CD1c-positive myeloid dendritic cell (primary cell): ENCODE measurements at regions not wholly inside any gene's neighbourhood (a gene's known extent, or its start where the extent isn't known, plus 50 kb on each side); places are given as distances from the start of the nearest gene placed in this dataset.
"Not testable (repeated sequence)": the region's sequence is repeated elsewhere in the genome, so short reads cannot be mapped to it uniquely, and the experiment has no call there.

Experiments
- DNase-seq: peaks from one replicate; pipeline ENCODE4 v3.0.0-alpha.2; 2016; ENCODE audit errors: extremely low spot score

DNA sequence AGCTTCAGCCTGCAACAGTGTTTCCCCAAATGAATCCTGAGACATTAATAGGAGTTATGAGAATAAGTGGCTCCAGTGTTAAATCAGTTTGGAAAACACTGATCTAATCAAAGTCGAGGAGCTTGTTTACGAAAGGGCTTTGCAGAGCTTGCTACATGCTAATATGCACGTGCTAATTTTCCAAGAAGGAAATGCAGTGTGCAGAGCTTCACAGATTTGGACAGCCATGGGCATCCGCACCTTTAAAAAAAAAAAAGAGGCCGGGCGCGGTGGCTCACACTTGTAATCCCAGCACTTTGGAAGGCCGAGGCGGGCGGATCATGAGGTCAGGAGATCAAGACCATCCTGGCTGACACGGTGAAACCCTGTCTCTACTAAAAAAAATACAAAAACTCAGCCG lies 79.7 kb upstream of the LMO2 start:
- DNase-seq, result not testable (repeated sequence)

GRCh38 chr11:33970984-33971466 lies 79.1 kb upstream of the LMO2 start:
- DNase-seq, result peak; percentile 72

GRCh38 chr11:33967451-33967850 lies 75.6 kb upstream of the LMO2 start:
- no peak for DNase-seq

GRCh38 chr11:33965032-33965431 lies 73.2 kb upstream of the LMO2 start:
- DNase-seq, result no peak

DNA sequence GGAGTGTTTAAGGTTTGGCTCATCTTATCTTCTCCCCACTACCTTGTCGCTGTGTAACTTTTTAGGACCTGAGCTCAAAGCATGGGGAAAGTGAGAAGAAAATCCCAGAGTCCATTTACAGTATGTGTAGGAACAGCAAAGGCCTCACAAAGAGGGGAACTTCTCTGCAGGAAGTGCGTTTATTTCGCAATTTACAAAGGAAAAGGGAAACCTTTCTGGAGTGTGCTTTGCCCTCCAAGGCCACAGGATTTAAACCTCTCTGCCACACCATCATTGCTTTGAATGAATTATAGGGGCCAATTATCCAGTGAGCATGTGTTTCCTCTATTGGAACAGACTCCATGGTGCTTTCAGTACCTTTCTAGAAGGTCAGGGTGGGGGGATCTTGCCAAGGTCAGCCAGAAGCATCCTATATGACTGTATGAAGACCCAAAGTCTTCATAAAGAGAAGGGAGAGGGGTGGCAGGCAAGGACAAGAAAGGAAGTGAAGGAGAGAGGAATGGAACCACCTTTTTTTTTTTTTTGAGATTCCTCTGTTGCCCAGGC lies 68.1 kb upstream of the LMO2 start:
- DNase-seq, result peak; percentile 71

GRCh38 chr11:33957304-33957917 lies 65.5 kb upstream of the LMO2 start:
- no peak for DNase-seq

DNA sequence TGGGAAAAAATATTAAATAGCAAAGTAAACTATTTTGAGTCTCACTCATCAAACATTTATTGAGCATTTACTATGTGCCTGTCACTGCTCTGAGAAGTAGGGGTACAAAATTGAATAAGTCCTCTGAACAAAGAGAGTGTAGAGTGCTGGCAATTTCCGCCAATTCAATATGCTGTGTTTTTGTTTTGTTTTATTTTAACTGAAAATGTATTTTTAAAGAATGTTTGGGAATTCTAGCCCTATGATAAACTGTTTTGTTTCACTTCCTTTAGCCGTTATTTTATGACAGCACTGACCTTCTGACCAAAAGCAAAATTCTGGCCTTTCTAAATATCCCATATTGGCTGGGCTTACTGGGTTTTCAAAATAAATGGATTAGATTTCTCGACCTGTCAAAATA lies 64.7 kb upstream of the LMO2 start:
- DNase-seq, result no peak

GRCh38 chr11:33953289-33953688 lies 61.4 kb upstream of the LMO2 start:
- DNase-seq, result no peak

DNA sequence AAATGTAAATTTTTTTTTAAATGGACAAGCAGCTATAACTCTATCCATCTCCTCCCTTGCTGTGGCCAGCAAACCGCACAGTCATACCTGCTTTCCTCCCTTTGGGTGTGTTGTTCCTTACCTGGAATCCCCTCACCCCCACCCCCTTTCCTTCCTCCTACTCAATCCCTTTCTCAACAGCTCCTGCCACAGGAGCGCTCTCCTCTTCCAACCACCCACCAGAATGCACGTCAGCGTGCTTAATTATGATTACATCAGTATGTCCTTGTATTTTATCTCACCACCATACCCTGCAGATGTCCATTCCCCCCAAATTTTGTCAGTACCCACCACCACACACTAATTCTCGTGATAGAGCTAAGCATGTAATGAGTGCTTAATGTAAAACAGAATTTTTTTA lies 60.9 kb upstream of the LMO2 start:
- DNase-seq, result no peak

DNA sequence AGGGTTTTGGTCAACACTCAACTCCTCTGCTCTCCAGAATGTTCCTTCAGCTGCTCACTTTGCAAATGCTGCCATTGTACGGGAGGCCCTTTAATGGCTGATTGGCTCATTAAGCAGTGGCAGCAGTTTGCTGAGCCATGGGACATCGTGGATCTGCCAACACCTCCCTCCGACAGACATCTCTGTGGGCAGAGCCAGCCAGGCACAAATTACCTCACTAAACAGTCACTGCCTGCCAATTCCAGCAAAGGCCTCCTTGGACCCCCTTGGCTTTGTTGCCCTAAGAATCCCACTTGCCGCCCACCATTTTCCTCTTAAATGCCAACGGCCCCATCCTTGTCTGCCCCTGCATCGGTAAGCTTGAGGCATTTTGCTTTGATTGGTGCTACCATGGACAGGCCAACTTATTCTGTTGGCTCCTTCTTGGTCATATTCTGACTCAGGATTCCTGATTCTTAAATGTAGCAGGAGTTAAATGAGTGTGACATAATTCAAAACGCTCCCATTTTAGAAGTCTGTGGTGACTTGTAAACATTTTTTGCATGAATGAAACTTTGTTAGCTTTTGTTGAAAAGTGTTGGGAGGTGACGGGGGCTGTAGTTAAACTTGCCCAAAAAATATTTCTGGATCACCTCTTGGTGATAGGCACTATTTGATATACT lies 57.5 kb upstream of the LMO2 start:
- no peak for DNase-seq

GRCh38 chr11:33948494-33948893 lies 56.6 kb upstream of the LMO2 start:
- DNase-seq, result no peak

DNA sequence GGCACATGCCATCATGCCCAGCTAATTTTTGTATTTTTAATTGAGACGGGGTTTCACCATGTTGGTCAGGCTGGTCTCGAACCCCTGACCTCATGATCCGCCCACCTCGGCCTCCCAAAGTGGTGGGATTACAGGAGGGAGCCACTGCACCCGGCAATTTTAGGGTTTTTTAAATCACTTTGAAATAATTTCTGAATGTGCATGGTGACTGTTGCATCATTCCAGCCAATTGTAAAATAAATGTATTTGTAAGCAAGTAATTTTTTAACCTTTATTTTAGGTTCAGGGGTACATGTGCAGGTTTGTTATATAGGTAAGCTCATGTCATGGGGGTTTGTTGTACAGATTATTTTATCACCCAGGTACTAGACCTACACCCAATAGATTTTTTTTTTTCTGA lies 56.0 kb upstream of the LMO2 start:
- DNase-seq, result not testable (repeated sequence)

- DNase-seq, result no peak
These were observed 55.1 kb upstream of the LMO2 start for GRCh38 chr11:33946930-33947329.

GRCh38 chr11:33945481-33946268 lies 53.8 kb upstream of the LMO2 start:
- no peak for DNase-seq

DNA sequence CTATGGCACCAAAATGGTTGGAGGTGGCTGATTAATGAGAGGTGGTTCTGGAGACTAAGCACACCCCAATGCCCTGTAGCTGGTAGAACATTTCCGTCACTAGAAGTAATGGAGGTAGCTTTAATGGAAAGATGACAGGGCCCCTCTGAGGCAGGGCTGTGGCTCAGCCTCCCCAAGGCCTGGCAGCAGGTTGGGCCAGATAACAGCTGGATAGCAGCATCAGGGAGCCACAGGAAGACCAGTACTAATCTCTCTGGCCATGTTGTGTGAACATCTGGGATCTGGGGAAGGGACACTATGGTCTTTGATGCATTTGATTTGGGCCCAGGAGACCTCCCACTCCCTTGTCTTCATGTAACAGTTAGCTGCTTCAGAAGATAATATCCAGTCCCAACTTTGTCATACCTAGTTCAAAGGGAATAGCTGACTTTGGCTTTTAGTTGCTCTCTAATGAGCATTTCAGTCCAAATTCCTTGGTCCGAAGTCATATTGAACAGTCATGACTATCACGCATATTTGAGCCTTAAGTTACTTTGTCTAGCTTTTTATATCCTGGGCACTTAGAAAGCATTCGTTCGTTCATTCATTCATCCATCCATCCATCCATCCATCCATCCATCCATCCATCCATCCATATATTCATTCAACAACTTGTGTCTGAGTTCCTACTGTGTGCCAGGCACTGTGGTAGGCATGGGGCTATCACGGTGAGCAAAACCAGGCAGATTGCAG lies 53.0 kb upstream of the LMO2 start:
- no peak for DNase-seq

GRCh38 chr11:33944345-33944692 lies 52.4 kb upstream of the LMO2 start:
- DNase-seq, result no peak

DNA sequence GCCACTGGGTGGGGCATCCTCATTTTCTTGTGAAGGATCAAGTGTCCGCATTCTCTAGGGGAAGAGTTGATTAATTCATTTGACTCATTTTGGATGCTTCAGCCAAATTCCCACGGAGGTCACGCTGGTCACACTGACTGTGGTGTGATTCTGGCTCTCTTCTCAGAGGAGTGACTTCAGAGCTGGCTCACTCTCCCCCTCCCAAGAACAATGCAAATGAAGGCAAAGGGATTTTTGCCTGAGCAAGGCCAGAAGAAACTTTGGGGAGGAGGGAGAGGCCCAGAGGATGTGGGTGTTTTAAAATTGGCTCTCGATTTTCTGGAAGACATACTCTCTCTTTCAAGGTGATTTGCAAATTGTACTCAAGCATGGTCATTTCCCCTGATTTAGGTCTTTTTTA lies 51.1 kb upstream of the LMO2 start:
- peak; percentile 35 for DNase-seq

GRCh38 chr11:33941637-33942160 lies 49.8 kb upstream of the LMO2 start:
- peak; percentile 53 for DNase-seq
